ENCODE measurements at regions not wholly inside any gene's neighbourhood (a gene's known extent, or its start where the extent isn't known, plus 50 kb on each side); places are given as distances from the start of the nearest gene placed in this dataset.
A peak's percentile ranks its signal among the peaks of the same experiment; 100 is the strongest.

- Histone ChIP-seq H3K27ac (replicated peaks; ENCODE audit: low read length) (no peak overlapping the region), H3K9me3 (replicated peaks in 1 of 2; ENCODE audit: control insufficient read depth in 2 of 2, insufficient read depth in 1 of 2, low read depth in 1 of 2, low read length in 2 of 2) (peaks cover 3 to 11% of the 10 kb centered on the region in 2 donors), H2BK120ac (ENCODE audit: low read depth, low read length) (no peak overlapping the region), H2BK5ac (ENCODE audit: low read length) (no peak overlapping the region), H3K36me3 (replicated peaks in 1 of 2; ENCODE audit: control insufficient read depth in 2 of 2, insufficient read depth in 2 of 2, low read length in 2 of 2) (no peaks in the 10 kb centered on the region), H2BK12ac (ENCODE audit: low read length) (no peak overlapping the region), H2AFZ (ENCODE audit: low read length) (no peak overlapping the region), H3K4me1 (ENCODE audit: control insufficient read depth in 2 of 2, insufficient read depth in 1 of 2, low read depth in 1 of 2, low read length in 2 of 2) (no peaks in the 10 kb centered on the region), H3K23ac (ENCODE audit: low read depth, low read length, poor library complexity) (no peak overlapping the region), H2AK5ac (ENCODE audit: low read depth, low read length) (no peak overlapping the region), H3K14ac (ENCODE audit: low read length) (no peak overlapping the region), H3K4ac (ENCODE audit: low read length) (no peak overlapping the region), H3K79me1 (ENCODE audit: low read depth, low read length) (no peaks in the 10 kb centered on the region), H3K4me3 (ENCODE audit: low read length in 2 of 2) (no peak overlapping the region), H2BK15ac (ENCODE audit: low read length) (no peak overlapping the region), H3K4me2 (ENCODE audit: insufficient read depth, low read length, poor library complexity, severe bottlenecking) (no peak overlapping the region), H4K91ac (ENCODE audit: low read depth, low read length, poor library complexity) (no peak overlapping the region), H3K18ac (ENCODE audit: low read length) (no peak overlapping the region), H3K27me3 (ENCODE audit: control insufficient read depth in 3 of 3, insufficient read depth in 3 of 3, low read depth in 1 of 3, low read length in 3 of 3) (no peaks in the 10 kb centered on the region), H3K9ac (ENCODE audit: low read depth, low read length, poor library complexity) (no peak overlapping the region), H4K8ac (ENCODE audit: low read depth, low read length) (no peak overlapping the region)
- DNase-seq (ENCODE audit: low spot score), result no peak
- WGBS, 2 donors (ENCODE audit: extremely low coverage in 2 of 2, insufficient read length in 2 of 2, insufficient replicate concordance in 1 of 2), result no CpG with 5 or more reads among the region's 2 CpGs
Measured at GRCh38 chr18:45203677-45204076, 411.6 kb upstream of the SLC14A2 start.

- Histone ChIP-seq H2AK5ac (ENCODE audit: low read depth, low read length) (no peak overlapping the region), H3K9me3 (replicated peaks in 1 of 2; ENCODE audit: control insufficient read depth in 2 of 2, insufficient read depth in 1 of 2, low read depth in 1 of 2, low read length in 2 of 2) (peaks cover 0 to 3% of the 10 kb centered on the region in 2 donors), H3K18ac (ENCODE audit: low read length) (no peak overlapping the region), H3K4me2 (ENCODE audit: insufficient read depth, low read length, poor library complexity, severe bottlenecking) (no peak overlapping the region), H3K4me1 (ENCODE audit: control insufficient read depth in 2 of 2, insufficient read depth in 1 of 2, low read depth in 1 of 2, low read length in 2 of 2) (no peaks in the 10 kb centered on the region), H3K9ac (ENCODE audit: low read depth, low read length, poor library complexity) (no peak overlapping the region), H3K23ac (ENCODE audit: low read depth, low read length, poor library complexity) (no peak overlapping the region), H2AFZ (ENCODE audit: low read length) (no peak overlapping the region), H3K4me3 (ENCODE audit: low read length in 2 of 2) (no peak overlapping the region), H4K91ac (ENCODE audit: low read depth, low read length, poor library complexity) (no peak overlapping the region), H3K36me3 (replicated peaks in 1 of 2; ENCODE audit: control insufficient read depth in 2 of 2, insufficient read depth in 2 of 2, low read length in 2 of 2) (no peaks in the 10 kb centered on the region), H3K79me1 (ENCODE audit: low read depth, low read length) (no peaks in the 10 kb centered on the region), H2BK15ac (ENCODE audit: low read length) (no peak overlapping the region), H2BK12ac (ENCODE audit: low read length) (no peak overlapping the region), H4K8ac (ENCODE audit: low read depth, low read length) (no peak overlapping the region), H3K27ac (replicated peaks; ENCODE audit: low read length) (no peak overlapping the region), H2BK120ac (ENCODE audit: low read depth, low read length) (no peak overlapping the region), H3K14ac (ENCODE audit: low read length) (no peak overlapping the region), H3K4ac (ENCODE audit: low read length) (no peak overlapping the region), H3K27me3 (ENCODE audit: control insufficient read depth in 3 of 3, insufficient read depth in 3 of 3, low read depth in 1 of 3, low read length in 3 of 3) (no peaks in the 10 kb centered on the region), H2BK5ac (ENCODE audit: low read length) (no peak overlapping the region)
- WGBS, 2 donors (ENCODE audit: extremely low coverage in 2 of 2, insufficient read length in 2 of 2, insufficient replicate concordance in 1 of 2), result 100% methylated on average over 1 of the region's 2 CpGs; no CpG with 5 or more reads in 1 of the 2 donors
- DNase-seq (ENCODE audit: low spot score), result no peak
Measured at GRCh38 chr18:45207328-45207727, 407.9 kb upstream of the SLC14A2 start.

- Histone ChIP-seq H2BK5ac (ENCODE audit: low read length) (no peak overlapping the region), H3K4ac (ENCODE audit: low read length) (no peak overlapping the region), H3K27me3 (ENCODE audit: control insufficient read depth in 3 of 3, insufficient read depth in 3 of 3, low read depth in 1 of 3, low read length in 3 of 3) (no peaks in the 10 kb centered on the region), H3K14ac (ENCODE audit: low read length) (no peak overlapping the region), H3K9ac (ENCODE audit: low read depth, low read length, poor library complexity) (no peak overlapping the region), H4K8ac (ENCODE audit: low read depth, low read length) (no peak overlapping the region), H2AFZ (ENCODE audit: low read length) (no peak overlapping the region), H3K18ac (ENCODE audit: low read length) (no peak overlapping the region), H2AK5ac (ENCODE audit: low read depth, low read length) (no peak overlapping the region), H3K4me2 (ENCODE audit: insufficient read depth, low read length, poor library complexity, severe bottlenecking) (no peak overlapping the region), H2BK120ac (ENCODE audit: low read depth, low read length) (no peak overlapping the region), H3K79me1 (ENCODE audit: low read depth, low read length) (no peaks in the 10 kb centered on the region), H3K4me1 (ENCODE audit: control insufficient read depth in 2 of 2, insufficient read depth in 1 of 2, low read depth in 1 of 2, low read length in 2 of 2) (no peaks in the 10 kb centered on the region), H4K91ac (ENCODE audit: low read depth, low read length, poor library complexity) (no peak overlapping the region), H2BK15ac (ENCODE audit: low read length) (no peak overlapping the region), H3K23ac (ENCODE audit: low read depth, low read length, poor library complexity) (no peak overlapping the region), H3K4me3 (ENCODE audit: low read length in 2 of 2) (no peak overlapping the region), H3K27ac (replicated peaks; ENCODE audit: low read length) (no peak overlapping the region), H3K36me3 (replicated peaks in 1 of 2; ENCODE audit: control insufficient read depth in 2 of 2, insufficient read depth in 2 of 2, low read length in 2 of 2) (no peaks in the 10 kb centered on the region), H3K9me3 (replicated peaks in 1 of 2; ENCODE audit: control insufficient read depth in 2 of 2, insufficient read depth in 1 of 2, low read depth in 1 of 2, low read length in 2 of 2) (peaks cover 0 to 3% of the 10 kb centered on the region in 2 donors), H2BK12ac (ENCODE audit: low read length) (no peak overlapping the region)
- no peak for DNase-seq (ENCODE audit: low spot score)
- WGBS, 2 donors (ENCODE audit: extremely low coverage in 2 of 2, insufficient read length in 2 of 2, insufficient replicate concordance in 1 of 2), result no CpG with 5 or more reads among the region's 7 CpGs
Measured at GRCh38 chr18:45208164-45208563, 407.1 kb upstream of the SLC14A2 start.

- no peak overlapping the region for H3K4ac ChIP-seq (ENCODE audit: low read length)
Measured at GRCh38 chr18:45212181-45213039, 402.9 kb upstream of the SLC14A2 start.

More at GRCh38 chr18:45212181-45213039, 402.9 kb upstream of the SLC14A2 start:
- H2BK15ac ChIP-seq (ENCODE audit: low read length), result no peak overlapping the region
- H3K79me1 ChIP-seq (ENCODE audit: low read depth, low read length), result no peaks in the 10 kb centered on the region
- H3K14ac ChIP-seq (ENCODE audit: low read length), result no peak overlapping the region
- H2AFZ ChIP-seq (ENCODE audit: low read length), result no peak overlapping the region
- H3K36me3 ChIP-seq (replicated peaks in 1 of 2; ENCODE audit: control insufficient read depth in 2 of 2, insufficient read depth in 2 of 2, low read length in 2 of 2), result no peaks in the 10 kb centered on the region
- H3K23ac ChIP-seq (ENCODE audit: low read depth, low read length, poor library complexity), result no peak overlapping the region
- H3K27ac ChIP-seq (replicated peaks; ENCODE audit: low read length), result no peak overlapping the region
- no peaks in the 10 kb centered on the region for H3K27me3 ChIP-seq (ENCODE audit: control insufficient read depth in 3 of 3, insufficient read depth in 3 of 3, low read depth in 1 of 3, low read length in 3 of 3)
- H3K18ac ChIP-seq (ENCODE audit: low read length), result no peak overlapping the region
- no peak overlapping the region for H2BK5ac ChIP-seq (ENCODE audit: low read length)
- DNase-seq (ENCODE audit: low spot score), result peak; percentile 69
- H3K9ac ChIP-seq (ENCODE audit: low read depth, low read length, poor library complexity), result no peak overlapping the region
- no peak overlapping the region for H2BK12ac ChIP-seq (ENCODE audit: low read length)
- no peak overlapping the region for H4K8ac ChIP-seq (ENCODE audit: low read depth, low read length)
- H3K4me3 ChIP-seq (ENCODE audit: low read length in 2 of 2), result no peak overlapping the region
- H2BK120ac ChIP-seq (ENCODE audit: low read depth, low read length), result no peak overlapping the region
- no peaks in the 10 kb centered on the region for H3K4me1 ChIP-seq (ENCODE audit: control insufficient read depth in 2 of 2, insufficient read depth in 1 of 2, low read depth in 1 of 2, low read length in 2 of 2)
- no peak overlapping the region for H3K4me2 ChIP-seq (ENCODE audit: insufficient read depth, low read length, poor library complexity, severe bottlenecking)
- peaks cover 2 to 3% of the 10 kb centered on the region in 2 donors for H3K9me3 ChIP-seq (replicated peaks in 1 of 2; ENCODE audit: control insufficient read depth in 2 of 2, insufficient read depth in 1 of 2, low read depth in 1 of 2, low read length in 2 of 2)
- H4K91ac ChIP-seq (ENCODE audit: low read depth, low read length, poor library complexity), result no peak overlapping the region
- H2AK5ac ChIP-seq (ENCODE audit: low read depth, low read length), result no peak overlapping the region
- no CpG with 5 or more reads among the region's 13 CpGs for WGBS, 2 donors (ENCODE audit: extremely low coverage in 2 of 2, insufficient read length in 2 of 2, insufficient replicate concordance in 1 of 2)
